NT2/D1 (cell line): ENCODE measurements at regions not wholly inside any gene's neighbourhood (a gene's known extent, or its start where the extent isn't known, plus 50 kb on each side); places are given as distances from the start of the nearest gene placed in this dataset.

Experiments used
- DNase-seq: peaks from one replicate; pipeline ENCODE4 v3.0.0-alpha.2; 2011; ENCODE audit warnings: low read depth, low spot score
- H3K27me3 ChIP-seq: 2 replicates; pipeline ENCODE4 v1.6.0; 2011; ENCODE audit warnings: mild to moderate bottlenecking; ENCODE audit not compliant: insufficient read length, insufficient read depth
- H3K36me3 ChIP-seq: 2 replicates; pipeline ENCODE4 v1.6.1; 2011; ENCODE audit warnings: mild to moderate bottlenecking, low read length, mixed read lengths; ENCODE audit not compliant: insufficient read depth, insufficient read length
- H3K4me1 ChIP-seq: 2 replicates; pipeline ENCODE4 v1.5.1; 2011; ENCODE audit not compliant: insufficient read depth, insufficient read length
- H3K4me3 ChIP-seq: 2 replicates; pipeline ENCODE4 v1.5.1; 2011; ENCODE audit warnings: low read depth; ENCODE audit not compliant: insufficient read length
- H3K9ac ChIP-seq: 2 replicates; pipeline ENCODE4 v1.6.0; 2011; ENCODE audit warnings: low read depth; ENCODE audit not compliant: insufficient read length
- H3K9me3 ChIP-seq: 2 replicates; pipeline ENCODE4 v1.5.1; 2011; ENCODE audit warnings: mild to moderate bottlenecking, low read length; ENCODE audit not compliant: insufficient read depth
- SUZ12 ChIP-seq: IDR thresholded peaks from 2 replicates; pipeline ENCODE4 v1.6.1; 2011; ENCODE audit not compliant: insufficient read length, insufficient read depth; ENCODE audit errors: extremely low read depth
- YY1 ChIP-seq: IDR thresholded peaks from 2 replicates; pipeline ENCODE4 v1.6.1; 2011; ENCODE audit not compliant: insufficient read length, insufficient read depth
- ZNF274 ChIP-seq: IDR thresholded peaks from 2 replicates; pipeline ENCODE4 v1.6.1; 2011; ENCODE audit warnings: mild to moderate bottlenecking, low read depth, low read length

GRCh38 chr1:198933515-198934222 is 294.8 kb downstream of the PTPRC start:
- no peak for DNase-seq
- Histone ChIP-seq H3K27me3 (no peaks in the 10 kb centered on the region), H3K36me3 (no peaks in the 10 kb centered on the region), H3K4me3 (no peak overlapping the region), H3K9ac (no peak overlapping the region), H3K9me3 (no peaks in the 10 kb centered on the region), H3K4me1 (no peaks in the 10 kb centered on the region)
- TF ChIP-seq SUZ12 (no peak), YY1 (no peak)

GRCh38 chr1:198934426-198934825 is 295.6 kb downstream of the PTPRC start:
- Histone ChIP-seq H3K36me3 (no peaks in the 10 kb centered on the region), H3K9ac (no peak overlapping the region), H3K4me1 (no peaks in the 10 kb centered on the region), H3K27me3 (no peaks in the 10 kb centered on the region), H3K9me3 (no peaks in the 10 kb centered on the region), H3K4me3 (no peak overlapping the region)
- no peak for TF ChIP-seq ZNF274
- TF ChIP-seq YY1: no peak
- no peak for TF ChIP-seq SUZ12
- DNase-seq: no peak

DNA sequence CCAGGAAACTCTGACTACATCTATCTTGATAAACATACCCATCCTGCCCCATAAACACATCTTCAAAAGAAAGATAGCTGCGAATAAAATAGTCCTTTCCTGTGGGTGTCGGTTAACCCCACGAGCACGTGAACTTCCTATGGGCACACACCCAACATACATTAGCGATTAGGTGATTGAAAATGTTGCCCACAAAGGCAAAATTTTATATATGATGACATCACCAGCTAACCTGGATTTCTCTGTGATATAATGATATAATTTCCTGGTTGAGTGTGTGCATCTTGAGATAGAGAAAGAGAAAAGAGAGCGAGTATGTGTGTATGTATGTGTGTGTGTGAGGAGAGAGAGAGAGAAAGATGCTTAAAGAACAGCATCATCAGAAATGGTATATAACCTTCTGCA is 296.1 kb downstream of the PTPRC start:
- no peak for DNase-seq
- TF ChIP-seq YY1: no peak
- no peak for TF ChIP-seq SUZ12
- TF ChIP-seq ZNF274: no peak
- H3K36me3 ChIP-seq: no peaks in the 10 kb centered on the region
- no peaks in the 10 kb centered on the region for H3K4me1 ChIP-seq
- H3K9me3 ChIP-seq: no peaks in the 10 kb centered on the region
- H3K27me3 ChIP-seq: no peaks in the 10 kb centered on the region
- H3K9ac ChIP-seq: no peak overlapping the region
- H3K4me3 ChIP-seq: no peak overlapping the region

- H3K27me3 ChIP-seq: no peaks in the 10 kb centered on the region
- no peak overlapping the region for H3K4me3 ChIP-seq
- no peak for DNase-seq
- H3K4me1 ChIP-seq: no peaks in the 10 kb centered on the region
- H3K9ac ChIP-seq: no peak overlapping the region
- no peaks in the 10 kb centered on the region for H3K9me3 ChIP-seq
- H3K36me3 ChIP-seq: no peaks in the 10 kb centered on the region
- TF ChIP-seq ZNF274 (no peak), SUZ12 (no peak), YY1 (no peak)
Observed at GRCh38 chr1:198935306-198935921, 296.6 kb downstream of the PTPRC start.

DNA sequence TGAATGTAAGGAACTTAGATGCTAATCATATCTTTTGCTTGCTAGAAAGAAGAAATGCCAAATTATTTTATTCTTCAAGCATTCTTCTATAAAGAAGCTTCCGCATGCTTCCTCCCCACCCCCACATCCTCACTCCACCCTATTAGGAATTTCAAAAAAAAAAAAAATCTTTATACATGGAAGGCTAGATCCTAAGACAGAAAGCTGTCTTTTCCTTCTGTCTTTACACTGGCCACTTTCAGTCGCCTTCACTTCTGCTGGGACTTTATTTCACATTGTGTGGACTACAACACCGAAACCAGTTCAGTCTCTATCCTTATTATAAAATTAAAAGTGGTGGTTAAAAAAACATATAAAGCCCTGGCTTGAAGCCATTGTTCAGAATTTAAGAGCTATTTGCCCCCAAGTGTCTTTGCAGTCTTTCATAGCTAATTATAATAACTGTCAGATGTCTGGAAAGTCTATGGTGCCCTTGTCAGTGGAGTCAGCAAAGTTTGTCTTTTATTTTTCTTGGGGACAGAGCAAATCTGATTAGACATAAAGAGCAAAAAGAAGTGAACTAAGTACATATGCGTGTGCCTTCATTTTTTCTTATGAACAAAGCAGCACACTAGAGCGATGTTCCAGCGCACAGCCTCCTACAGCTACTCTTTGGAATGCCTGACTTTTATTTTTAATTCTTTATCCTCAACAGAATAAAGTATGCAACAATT is 297.7 kb downstream of the PTPRC start:
- H3K9ac ChIP-seq: no peak overlapping the region
- H3K9me3 ChIP-seq: no peaks in the 10 kb centered on the region
- no peaks in the 10 kb centered on the region for H3K4me1 ChIP-seq
- H3K4me3 ChIP-seq: no peak overlapping the region
- no peaks in the 10 kb centered on the region for H3K27me3 ChIP-seq
- no peak for DNase-seq
- TF ChIP-seq ZNF274 (no peak), YY1 (no peak), SUZ12 (no peak)
- no peaks in the 10 kb centered on the region for H3K36me3 ChIP-seq

- DNase-seq: no peak
- Histone ChIP-seq H3K36me3 (no peaks in the 10 kb centered on the region), H3K9ac (no peak overlapping the region), H3K4me3 (no peak overlapping the region), H3K9me3 (no peaks in the 10 kb centered on the region), H3K4me1 (no peaks in the 10 kb centered on the region), H3K27me3 (no peaks in the 10 kb centered on the region)
- TF ChIP-seq ZNF274 (no peak), YY1 (no peak), SUZ12 (no peak)
Observed at GRCh38 chr1:198937231-198938031, 298.6 kb downstream of the PTPRC start.
